ENCODE measurements at regions not wholly inside any gene's neighbourhood (a gene's known extent, or its start where the extent isn't known, plus 50 kb on each side); places are given as distances from the start of the nearest gene placed in this dataset.

DNA sequence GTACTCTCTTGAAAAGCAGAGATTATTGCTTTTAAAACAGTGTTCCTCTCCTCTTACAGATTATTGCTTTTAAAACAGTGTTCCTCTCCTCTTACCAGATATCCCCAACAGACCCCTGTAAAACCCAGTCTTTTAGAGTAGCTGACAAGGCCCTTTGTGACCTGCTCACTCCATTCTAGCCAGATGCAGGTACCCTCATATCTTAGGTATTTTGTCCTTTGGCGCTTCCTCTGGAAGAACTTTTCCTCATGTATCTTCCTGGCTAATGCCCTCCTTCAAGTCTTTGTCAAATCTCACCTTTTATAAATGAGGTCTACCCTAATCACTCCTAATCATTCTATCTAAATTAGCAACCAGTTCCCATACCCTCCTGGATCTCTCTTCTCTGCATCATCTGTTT is 536.0 kb downstream of the BTBD3 start:
- no peak overlapping the region for H2AFZ ChIP-seq (ENCODE audit: low read length)
- H3K9me3 ChIP-seq (ENCODE audit: control insufficient read depth, insufficient read depth, low read depth, low read length), result no peaks in the 10 kb centered on the region
- no peak overlapping the region for H3K27ac ChIP-seq (ENCODE audit: insufficient read depth, low read length)
- H3K79me2 ChIP-seq (ENCODE audit: control insufficient read depth, insufficient read depth, low read length), result no peaks in the 10 kb centered on the region
- no peaks in the 10 kb centered on the region for H3K4me1 ChIP-seq (ENCODE audit: control insufficient read depth, extremely low read depth, insufficient read depth, low read length)
- no peak overlapping the region for H3K4me2 ChIP-seq (ENCODE audit: extremely low read depth, insufficient read depth, low read length)
- H3K27me3 ChIP-seq (ENCODE audit: control insufficient read depth, insufficient read depth, low read length), result no peaks in the 10 kb centered on the region
- DNase-seq (ENCODE audit: low read depth in 2 of 2), result no peak
- H4K20me1 ChIP-seq (ENCODE audit: control insufficient read depth, extremely low read depth, insufficient read depth, low read length), result no peaks in the 10 kb centered on the region
- H3K4me3 ChIP-seq (replicated peaks in 1 of 4; ENCODE audit: control extremely low read depth in 1 of 4, insufficient read depth in 1 of 4, low read depth in 3 of 4, low read length in 4 of 4), result no peak overlapping the region
- no peaks in the 10 kb centered on the region for H3K36me3 ChIP-seq (ENCODE audit: control insufficient read depth, insufficient read depth, low read length)
- no peak overlapping the region for H3K9ac ChIP-seq (ENCODE audit: insufficient read depth, low read length)
- TF ChIP-seq, protein P1, sequence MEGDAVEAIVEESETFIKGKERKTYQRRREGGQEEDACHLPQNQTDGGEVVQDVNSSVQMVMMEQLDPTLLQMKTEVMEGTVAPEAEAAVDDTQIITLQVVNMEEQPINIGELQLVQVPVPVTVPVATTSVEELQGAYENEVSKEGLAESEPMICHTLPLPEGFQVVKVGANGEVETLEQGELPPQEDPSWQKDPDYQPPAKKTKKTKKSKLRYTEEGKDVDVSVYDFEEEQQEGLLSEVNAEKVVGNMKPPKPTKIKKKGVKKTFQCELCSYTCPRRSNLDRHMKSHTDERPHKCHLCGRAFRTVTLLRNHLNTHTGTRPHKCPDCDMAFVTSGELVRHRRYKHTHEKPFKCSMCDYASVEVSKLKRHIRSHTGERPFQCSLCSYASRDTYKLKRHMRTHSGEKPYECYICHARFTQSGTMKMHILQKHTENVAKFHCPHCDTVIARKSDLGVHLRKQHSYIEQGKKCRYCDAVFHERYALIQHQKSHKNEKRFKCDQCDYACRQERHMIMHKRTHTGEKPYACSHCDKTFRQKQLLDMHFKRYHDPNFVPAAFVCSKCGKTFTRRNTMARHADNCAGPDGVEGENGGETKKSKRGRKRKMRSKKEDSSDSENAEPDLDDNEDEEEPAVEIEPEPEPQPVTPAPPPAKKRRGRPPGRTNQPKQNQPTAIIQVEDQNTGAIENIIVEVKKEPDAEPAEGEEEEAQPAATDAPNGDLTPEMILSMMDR (conservative IDR thresholded peaks at IDR 0.05 in 1 of 2, IDR thresholded peaks at IDR 0.05 in 1 of 2; ENCODE audit: low read depth in 1 of 2, low read length in 2 of 2), result no peak
- TF ChIP-seq EZH2 (IDR thresholded peaks at IDR 0.05; ENCODE audit: low read length, missing control alignments), result no peak

DNA sequence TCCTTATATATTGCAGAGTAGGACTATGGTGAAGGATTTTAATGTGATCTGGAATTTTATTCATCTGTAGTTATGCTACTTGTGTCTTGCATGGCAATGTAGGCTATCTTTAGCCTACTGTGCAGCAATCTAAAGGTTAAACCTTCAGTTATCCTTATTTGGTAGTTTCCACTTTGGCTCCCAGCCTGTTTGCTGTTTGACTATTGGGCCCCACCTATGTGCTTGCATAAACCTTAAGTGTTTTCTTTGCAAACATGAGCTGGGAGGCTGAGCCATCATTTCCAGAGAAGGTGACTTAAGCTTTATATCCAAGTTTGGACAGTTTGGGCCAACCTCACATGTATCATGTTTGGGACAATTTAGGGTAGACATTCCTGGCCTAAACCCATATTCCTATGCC is 537.5 kb downstream of the BTBD3 start:
- no peak overlapping the region for H3K9ac ChIP-seq (ENCODE audit: insufficient read depth, low read length)
- no peak overlapping the region for H3K4me2 ChIP-seq (ENCODE audit: extremely low read depth, insufficient read depth, low read length)
- no peak overlapping the region for H2AFZ ChIP-seq (ENCODE audit: low read length)
- no peak overlapping the region for H3K4me3 ChIP-seq (replicated peaks in 1 of 4; ENCODE audit: control extremely low read depth in 1 of 4, insufficient read depth in 1 of 4, low read depth in 3 of 4, low read length in 4 of 4)
- H3K4me1 ChIP-seq (ENCODE audit: control insufficient read depth, extremely low read depth, insufficient read depth, low read length), result no peaks in the 10 kb centered on the region
- no peaks in the 10 kb centered on the region for H3K9me3 ChIP-seq (ENCODE audit: control insufficient read depth, insufficient read depth, low read depth, low read length)
- no peaks in the 10 kb centered on the region for H4K20me1 ChIP-seq (ENCODE audit: control insufficient read depth, extremely low read depth, insufficient read depth, low read length)
- no peaks in the 10 kb centered on the region for H3K79me2 ChIP-seq (ENCODE audit: control insufficient read depth, insufficient read depth, low read length)
- TF ChIP-seq EZH2 (IDR thresholded peaks at IDR 0.05; ENCODE audit: low read length, missing control alignments), result no peak
- TF ChIP-seq, protein P1 (conservative IDR thresholded peaks at IDR 0.05 in 1 of 2, IDR thresholded peaks at IDR 0.05 in 1 of 2; ENCODE audit: low read depth in 1 of 2, low read length in 2 of 2), result no peak
- H3K27ac ChIP-seq (ENCODE audit: insufficient read depth, low read length), result no peak overlapping the region
- no peaks in the 10 kb centered on the region for H3K27me3 ChIP-seq (ENCODE audit: control insufficient read depth, insufficient read depth, low read length)
- no peaks in the 10 kb centered on the region for H3K36me3 ChIP-seq (ENCODE audit: control insufficient read depth, insufficient read depth, low read length)
- DNase-seq (ENCODE audit: low read depth in 2 of 2), result no peak

DNA sequence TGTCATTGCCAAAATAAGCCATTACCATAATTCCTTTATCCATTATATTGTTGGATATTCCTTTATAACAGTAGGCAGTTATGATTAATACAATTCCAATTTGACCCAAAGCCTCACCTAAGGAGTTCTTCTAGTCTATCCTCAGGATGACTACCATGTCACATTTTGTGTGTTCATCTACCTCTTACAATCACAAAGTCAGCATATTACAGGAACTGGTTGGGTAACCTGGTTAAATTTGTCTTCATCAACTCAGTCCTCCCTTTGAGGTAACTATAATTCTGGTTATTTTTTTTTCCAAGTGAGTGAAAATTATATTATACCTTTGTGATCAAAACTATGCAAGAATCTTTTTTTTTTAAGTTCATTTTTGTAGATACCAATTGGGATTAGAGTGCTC is 540.5 kb downstream of the BTBD3 start:
- Histone ChIP-seq H3K9me3 (ENCODE audit: control insufficient read depth, insufficient read depth, low read depth, low read length) (no peaks in the 10 kb centered on the region), H3K27me3 (ENCODE audit: control insufficient read depth, insufficient read depth, low read length) (no peaks in the 10 kb centered on the region), H3K9ac (ENCODE audit: insufficient read depth, low read length) (no peak overlapping the region), H3K4me3 (replicated peaks in 1 of 4; ENCODE audit: control extremely low read depth in 1 of 4, insufficient read depth in 1 of 4, low read depth in 3 of 4, low read length in 4 of 4) (no peak overlapping the region), H3K36me3 (ENCODE audit: control insufficient read depth, insufficient read depth, low read length) (no peaks in the 10 kb centered on the region), H3K27ac (ENCODE audit: insufficient read depth, low read length) (no peak overlapping the region), H3K4me2 (ENCODE audit: extremely low read depth, insufficient read depth, low read length) (no peak overlapping the region), H3K79me2 (ENCODE audit: control insufficient read depth, insufficient read depth, low read length) (no peaks in the 10 kb centered on the region), H3K4me1 (ENCODE audit: control insufficient read depth, extremely low read depth, insufficient read depth, low read length) (no peaks in the 10 kb centered on the region), H2AFZ (ENCODE audit: low read length) (no peak overlapping the region), H4K20me1 (ENCODE audit: control insufficient read depth, extremely low read depth, insufficient read depth, low read length) (no peaks in the 10 kb centered on the region)
- no peak for DNase-seq (ENCODE audit: low read depth in 2 of 2)
- TF ChIP-seq, protein P1 (conservative IDR thresholded peaks at IDR 0.05 in 1 of 2, IDR thresholded peaks at IDR 0.05 in 1 of 2; ENCODE audit: low read depth in 1 of 2, low read length in 2 of 2), result no peak
- no peak for TF ChIP-seq EZH2 (IDR thresholded peaks at IDR 0.05; ENCODE audit: low read length, missing control alignments)
